ENCODE measurements at regions not wholly inside any gene's neighbourhood (a gene's known extent, or its start where the extent isn't known, plus 50 kb on each side); places are given as distances from the start of the nearest gene placed in this dataset.

DNA sequence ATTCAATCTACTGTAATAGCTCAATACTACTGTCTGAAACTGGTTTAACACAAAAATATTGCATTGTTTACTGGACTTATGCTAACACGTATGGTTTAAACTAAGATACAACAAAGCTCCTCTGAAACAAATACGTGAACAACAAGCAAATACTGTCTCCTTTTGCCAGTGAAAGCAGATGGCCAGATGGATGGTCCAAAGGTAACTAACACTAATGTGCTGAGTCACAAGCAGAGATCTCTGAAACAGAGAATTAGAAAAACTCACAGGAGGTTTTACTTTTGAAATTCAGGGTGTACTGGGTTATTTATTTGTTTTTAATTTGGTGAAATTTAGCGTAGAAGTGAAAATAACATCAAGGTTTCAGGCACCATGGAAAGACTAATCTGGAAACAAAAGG is 124.3 kb upstream of the SOX4 start:
- H3K4me3 Mint-ChIP-seq = no peak overlapping the region
- peaks cover 5% of the 10 kb centered on the region for H3K27me3 Mint-ChIP-seq
- intact Hi-C loops (cut with micrococcal nuclease) = no loop called here
- no peaks in the 10 kb centered on the region for H3K9me3 Mint-ChIP-seq
- H3K4me1 Mint-ChIP-seq (ENCODE audit: low read depth) = no peaks in the 10 kb centered on the region
- CTCF ChIA-PET = no interaction called here
- TF ChIP-seq, protein P1, sequence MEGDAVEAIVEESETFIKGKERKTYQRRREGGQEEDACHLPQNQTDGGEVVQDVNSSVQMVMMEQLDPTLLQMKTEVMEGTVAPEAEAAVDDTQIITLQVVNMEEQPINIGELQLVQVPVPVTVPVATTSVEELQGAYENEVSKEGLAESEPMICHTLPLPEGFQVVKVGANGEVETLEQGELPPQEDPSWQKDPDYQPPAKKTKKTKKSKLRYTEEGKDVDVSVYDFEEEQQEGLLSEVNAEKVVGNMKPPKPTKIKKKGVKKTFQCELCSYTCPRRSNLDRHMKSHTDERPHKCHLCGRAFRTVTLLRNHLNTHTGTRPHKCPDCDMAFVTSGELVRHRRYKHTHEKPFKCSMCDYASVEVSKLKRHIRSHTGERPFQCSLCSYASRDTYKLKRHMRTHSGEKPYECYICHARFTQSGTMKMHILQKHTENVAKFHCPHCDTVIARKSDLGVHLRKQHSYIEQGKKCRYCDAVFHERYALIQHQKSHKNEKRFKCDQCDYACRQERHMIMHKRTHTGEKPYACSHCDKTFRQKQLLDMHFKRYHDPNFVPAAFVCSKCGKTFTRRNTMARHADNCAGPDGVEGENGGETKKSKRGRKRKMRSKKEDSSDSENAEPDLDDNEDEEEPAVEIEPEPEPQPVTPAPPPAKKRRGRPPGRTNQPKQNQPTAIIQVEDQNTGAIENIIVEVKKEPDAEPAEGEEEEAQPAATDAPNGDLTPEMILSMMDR (IDR thresholded peaks at IDR 0.05) = no peak
- no peak overlapping the region for H3K27ac Mint-ChIP-seq
- no peak for DNase-seq
- POLR2A ChIA-PET = no interaction called here
- no peaks in the 10 kb centered on the region for H3K36me3 Mint-ChIP-seq (ENCODE audit: low read depth)
- ATAC-seq = no peak

DNA sequence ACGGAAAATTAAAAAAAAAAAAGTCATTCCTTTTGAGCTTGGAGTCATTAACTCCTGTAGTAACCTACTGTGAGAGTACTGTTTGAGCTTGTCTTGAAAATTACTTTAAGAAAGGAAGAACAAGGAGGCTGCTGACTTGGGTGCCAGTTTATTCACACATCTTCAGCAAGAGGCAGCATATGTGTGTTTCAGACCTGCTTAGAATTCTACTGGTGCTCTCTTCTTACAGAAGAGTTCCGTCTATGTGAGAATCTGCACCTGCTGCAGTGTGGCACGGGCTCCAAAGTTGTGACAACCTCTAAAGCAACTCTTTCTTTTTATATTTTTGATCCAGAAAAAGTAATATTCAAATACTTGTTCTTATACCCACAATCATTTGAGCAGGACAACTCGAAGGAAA is 117.4 kb upstream of the SOX4 start:
- Mint-ChIP-seq H3K36me3 (ENCODE audit: low read depth) (no peaks in the 10 kb centered on the region), H3K27ac (no peak overlapping the region), H3K4me3 (no peak overlapping the region), H3K27me3 (peaks cover 5% of the 10 kb centered on the region), H3K4me1 (ENCODE audit: low read depth) (no peaks in the 10 kb centered on the region), H3K9me3 (no peaks in the 10 kb centered on the region)
- DNase-seq = no peak
- TF ChIP-seq, protein P1 (IDR thresholded peaks at IDR 0.05) = no peak
- intact Hi-C loops (cut with micrococcal nuclease) = no loop called here
- no peak for ATAC-seq
- ChIA-PET CTCF (no interaction called here), POLR2A (no interaction called here)

DNA sequence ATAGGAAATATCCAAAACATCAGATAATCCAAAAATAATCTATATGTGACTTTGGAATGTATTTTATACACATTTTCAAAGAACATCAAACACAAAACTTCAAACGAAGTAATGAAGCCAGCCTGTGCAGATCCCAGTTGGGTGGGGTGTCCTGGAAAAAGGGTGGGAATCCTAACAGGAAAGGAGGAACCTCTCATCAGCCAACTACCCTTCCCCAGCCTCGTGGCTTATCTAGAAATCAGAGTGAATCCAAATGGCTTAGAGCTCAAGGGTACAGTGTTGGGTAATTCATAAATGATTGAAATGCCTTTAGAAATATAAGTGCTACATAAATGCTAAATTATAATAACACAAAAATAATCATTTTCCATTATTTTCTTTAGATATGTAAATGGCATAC is 115.1 kb upstream of the SOX4 start:
- Mint-ChIP-seq H3K4me3 (no peak overlapping the region), H3K4me1 (ENCODE audit: low read depth) (no peaks in the 10 kb centered on the region), H3K9me3 (no peaks in the 10 kb centered on the region), H3K36me3 (ENCODE audit: low read depth) (no peaks in the 10 kb centered on the region), H3K27ac (no peak overlapping the region), H3K27me3 (peaks cover 2% of the 10 kb centered on the region)
- intact Hi-C loops (cut with micrococcal nuclease) = no loop called here
- no peak for ATAC-seq
- POLR2A ChIA-PET = no interaction called here
- CTCF ChIA-PET = no interaction called here
- TF ChIP-seq, protein P1 (IDR thresholded peaks at IDR 0.05) = no peak
- no peak for DNase-seq

DNA sequence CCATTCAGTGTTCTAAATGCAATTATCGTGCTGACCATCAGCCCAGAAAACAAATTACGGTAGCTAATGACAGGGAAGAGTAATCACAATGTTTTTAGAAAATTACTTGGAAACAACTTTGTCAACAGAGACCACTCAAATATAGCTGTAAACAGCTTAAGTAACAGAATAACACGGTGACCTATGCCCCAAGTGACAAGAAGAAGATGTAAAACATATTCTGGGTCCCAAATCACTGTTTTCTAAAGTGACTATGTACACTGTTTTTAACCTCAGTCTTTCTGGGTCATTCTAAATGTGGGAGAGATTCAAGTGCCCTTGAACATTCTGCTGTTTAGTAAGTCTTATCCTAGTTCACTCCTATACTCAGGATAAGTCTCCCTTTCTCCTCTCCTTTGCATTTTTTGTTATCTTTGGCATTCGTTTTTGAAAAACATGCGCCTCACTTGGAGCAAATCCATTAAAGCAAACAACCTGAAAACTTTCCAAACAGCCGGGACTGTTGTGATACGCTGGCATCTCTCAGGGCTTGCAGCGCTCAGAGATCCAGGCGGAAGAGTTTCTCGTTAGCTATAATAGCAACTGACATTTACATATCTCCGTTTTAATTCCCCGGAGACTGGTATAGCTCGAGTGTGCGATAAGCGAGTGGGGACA is 114.5 kb upstream of the SOX4 start:
- TF ChIP-seq, protein P1 (IDR thresholded peaks at IDR 0.05) = no peak
- Mint-ChIP-seq H3K9me3 (no peaks in the 10 kb centered on the region), H3K27me3 (peaks cover under 1% of the 10 kb centered on the region), H3K27ac (no peak overlapping the region), H3K4me3 (no peak overlapping the region), H3K36me3 (ENCODE audit: low read depth) (no peaks in the 10 kb centered on the region), H3K4me1 (ENCODE audit: low read depth) (no peaks in the 10 kb centered on the region)
- no peak for DNase-seq
- ChIA-PET CTCF (no interaction called here), POLR2A (no interaction called here)
- ATAC-seq = no peak
- intact Hi-C loops (cut with micrococcal nuclease) = no loop called here

DNA sequence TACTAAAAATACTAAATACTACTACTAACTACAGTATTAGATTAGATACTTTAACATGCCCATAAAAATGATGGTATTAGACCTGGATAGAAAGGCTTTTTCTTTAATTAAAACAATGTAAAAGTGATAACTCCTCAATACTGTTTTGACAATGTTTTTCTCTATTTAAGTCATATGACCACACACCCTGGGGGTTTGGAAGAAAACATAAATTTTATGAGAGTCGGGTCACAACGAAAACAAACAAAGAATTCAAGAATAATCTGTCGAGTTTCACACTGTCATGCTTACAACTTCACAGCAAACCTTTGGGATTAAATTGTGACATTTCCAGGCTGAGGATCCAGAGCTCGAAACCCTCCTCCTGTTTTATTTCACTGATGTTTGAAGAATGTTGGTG is 107.4 kb upstream of the SOX4 start:
- CTCF ChIA-PET = no interaction called here
- ATAC-seq = no peak
- no peaks in the 10 kb centered on the region for H3K9me3 Mint-ChIP-seq
- H3K27ac Mint-ChIP-seq = no peak overlapping the region
- no peaks in the 10 kb centered on the region for H3K36me3 Mint-ChIP-seq (ENCODE audit: low read depth)
- POLR2A ChIA-PET = no interaction called here
- no peaks in the 10 kb centered on the region for H3K4me1 Mint-ChIP-seq (ENCODE audit: low read depth)
- no peak for DNase-seq
- no peaks in the 10 kb centered on the region for H3K27me3 Mint-ChIP-seq
- no peak overlapping the region for H3K4me3 Mint-ChIP-seq
- TF ChIP-seq, protein P1 (IDR thresholded peaks at IDR 0.05) = no peak
- intact Hi-C loops (cut with micrococcal nuclease) = no loop called here
